Keratinocyte (primary cell): ENCODE measurements at regions not wholly inside any gene's neighbourhood (a gene's known extent, or its start where the extent isn't known, plus 50 kb on each side); places are given as distances from the start of the nearest gene placed in this dataset.

Source experiments
- DNase-seq: peaks from one replicate; pipeline ENCODE4 v3.0.0-alpha.2; 2011; ENCODE audit warnings: low read depth, missing footprints, low spot score
- FAIRE-seq: peaks from 2 replicates; lab custom pipeline; 2011; peaks lifted over from hg19 to GRCh38; lab: Jason Lieb, UNC
- H2AFZ ChIP-seq: 2 replicates; pipeline ENCODE4 v1.6.0; 2012; ENCODE audit warnings: low read length, control low read depth, inconsistent platforms; ENCODE audit not compliant: control insufficient read depth
- H3K27ac ChIP-seq: 2 replicates; pipeline ENCODE4 v1.5.1; 2011; ENCODE audit warnings: low read length; ENCODE audit not compliant: control insufficient read depth, insufficient read depth
- H3K27me3 ChIP-seq: 3 replicates; pipeline ENCODE4 v1.6.0; 2011; ENCODE audit warnings: low read length; ENCODE audit not compliant: control insufficient read depth, insufficient read depth; ENCODE audit errors: extremely low read depth
- H3K36me3 ChIP-seq, 2 experiments: 2 replicates in 1 of 2; 3 replicates in 1 of 2; pipeline ENCODE4 v1.5.1; 2011; ENCODE audit warnings: low read length in 2 of 2, mild to moderate bottlenecking in 1 of 2; ENCODE audit not compliant: control insufficient read depth in 2 of 2, insufficient read depth in 2 of 2; ENCODE audit errors: extremely low read depth in 1 of 2
- H3K4me1 ChIP-seq: 3 replicates; pipeline ENCODE4 v1.5.1; 2011; ENCODE audit warnings: low read length; ENCODE audit not compliant: control insufficient read depth, insufficient read depth; ENCODE audit errors: extremely low read depth
- H3K4me2 ChIP-seq: 3 replicates; pipeline ENCODE4 v1.6.0; 2011; ENCODE audit warnings: low read depth, low read length; ENCODE audit not compliant: control insufficient read depth, insufficient read depth; ENCODE audit errors: extremely low read depth
- H3K4me3 ChIP-seq, 3 experiments: fragments of 200-600 bp in 1 of 3; sonication (generic) in 1 of 3; 2 replicates in 2 of 3; 3 replicates in 1 of 3; pipeline ENCODE4 v1.5.1; 2011 to 2016; ENCODE audit warnings: low read length in 3 of 3, mild to moderate bottlenecking in 3 of 3, control low read depth in 2 of 3, inconsistent platforms in 1 of 3, low read depth in 1 of 3, mixed read lengths in 1 of 3, mixed run types in 1 of 3, moderate library complexity in 1 of 3; ENCODE audit not compliant: control insufficient read depth in 2 of 3, insufficient read depth in 2 of 3; ENCODE audit errors: extremely low read depth in 1 of 3
- H3K79me2 ChIP-seq: 2 replicates; pipeline ENCODE4 v1.6.0; 2012; ENCODE audit warnings: low read length; ENCODE audit not compliant: control insufficient read depth, insufficient read depth
- H3K9ac ChIP-seq: 3 replicates; pipeline ENCODE4 v1.6.0; 2011; ENCODE audit warnings: low read length; ENCODE audit not compliant: control insufficient read depth, insufficient read depth; ENCODE audit errors: extremely low read depth
- H3K9me1 ChIP-seq: 3 replicates; pipeline ENCODE4 v1.6.0; 2011; ENCODE audit warnings: low read length; ENCODE audit not compliant: control insufficient read depth, insufficient read depth; ENCODE audit errors: extremely low read depth
- H3K9me3 ChIP-seq: 2 replicates; pipeline ENCODE4 v1.5.1; 2012; ENCODE audit warnings: low read depth, low read length; ENCODE audit not compliant: control insufficient read depth
- H4K20me1 ChIP-seq: 3 replicates; pipeline ENCODE4 v1.6.0; 2011; ENCODE audit warnings: low read length; ENCODE audit not compliant: control insufficient read depth, insufficient read depth; ENCODE audit errors: extremely low read depth
- EZH2 ChIP-seq: IDR thresholded peaks from one replicate; pipeline ENCODE4 v1.6.1; 2012; ENCODE audit warnings: inconsistent platforms, mild to moderate bottlenecking, low read length, moderate library complexity
- dilution Hi-C: fragments of 300-500 bp; cut with MboI; formaldehyde crosslinking; loops from one replicate; pipeline ENCODE4 v1.7.0; 2020; ENCODE audit warnings: low sequenced_read_pairs; ENCODE audit not compliant: extremely low pct_ligation_motif_present
- TF ChIP-seq, protein P1 (sequence below), 3 experiments: IDR thresholded peaks in 1 of 3; conservative IDR thresholded peaks in 1 of 3; optimal IDR thresholded peaks in 1 of 3; 2 replicates in 2 of 3; 3 replicates in 1 of 3; pipeline versions ENCODE3 to v1.5.1; 2011; ENCODE audit warnings: low read length in 3 of 3, mild to moderate bottlenecking in 3 of 3, moderate library complexity in 2 of 3, control low read depth in 1 of 3, inconsistent platforms in 1 of 3; ENCODE audit not compliant: insufficient read depth in 2 of 3; ENCODE audit errors: extremely low read depth in 1 of 3

DNA sequence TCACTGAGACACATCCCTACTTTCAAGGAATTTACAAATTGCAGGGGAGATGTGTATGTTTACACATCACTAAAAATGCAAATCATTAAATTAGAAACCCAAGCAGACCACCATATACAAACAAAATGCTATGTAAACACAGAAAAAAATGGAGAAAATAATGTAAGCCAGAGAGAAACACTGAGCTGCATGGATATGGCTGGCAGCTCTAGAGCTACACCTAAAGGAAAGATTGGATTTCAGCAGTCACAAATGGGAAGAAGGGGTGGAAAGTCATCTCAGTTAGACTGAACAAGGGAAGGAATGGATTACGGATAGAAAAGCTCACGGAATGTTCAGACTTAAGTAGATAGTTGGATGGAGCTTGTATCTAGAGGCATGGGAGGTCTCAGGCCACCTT lies 186.3 kb downstream of the MOSPD2 start:
- no peaks in the 10 kb centered on the region for H4K20me1 ChIP-seq
- no peak overlapping the region for H3K4me2 ChIP-seq
- dilution Hi-C loops, result no loop called here
- peaks cover 3% of the 10 kb centered on the region for H3K4me1 ChIP-seq
- H3K4me3 ChIP-seq, result no peak overlapping the region
- FAIRE-seq (no peak), DNase-seq (no peak)
- no peaks in the 10 kb centered on the region for H3K9me3 ChIP-seq
- no peak overlapping the region for H2AFZ ChIP-seq
- no peaks in the 10 kb centered on the region for H3K79me2 ChIP-seq
- H3K36me3 ChIP-seq, result no peaks in the 10 kb centered on the region
- H3K9me1 ChIP-seq, result no peaks in the 10 kb centered on the region
- peaks cover 3% of the 10 kb centered on the region for H3K27me3 ChIP-seq
- H3K9ac ChIP-seq, result no peak overlapping the region
- TF ChIP-seq EZH2, result no peak
- TF ChIP-seq, protein P1, sequence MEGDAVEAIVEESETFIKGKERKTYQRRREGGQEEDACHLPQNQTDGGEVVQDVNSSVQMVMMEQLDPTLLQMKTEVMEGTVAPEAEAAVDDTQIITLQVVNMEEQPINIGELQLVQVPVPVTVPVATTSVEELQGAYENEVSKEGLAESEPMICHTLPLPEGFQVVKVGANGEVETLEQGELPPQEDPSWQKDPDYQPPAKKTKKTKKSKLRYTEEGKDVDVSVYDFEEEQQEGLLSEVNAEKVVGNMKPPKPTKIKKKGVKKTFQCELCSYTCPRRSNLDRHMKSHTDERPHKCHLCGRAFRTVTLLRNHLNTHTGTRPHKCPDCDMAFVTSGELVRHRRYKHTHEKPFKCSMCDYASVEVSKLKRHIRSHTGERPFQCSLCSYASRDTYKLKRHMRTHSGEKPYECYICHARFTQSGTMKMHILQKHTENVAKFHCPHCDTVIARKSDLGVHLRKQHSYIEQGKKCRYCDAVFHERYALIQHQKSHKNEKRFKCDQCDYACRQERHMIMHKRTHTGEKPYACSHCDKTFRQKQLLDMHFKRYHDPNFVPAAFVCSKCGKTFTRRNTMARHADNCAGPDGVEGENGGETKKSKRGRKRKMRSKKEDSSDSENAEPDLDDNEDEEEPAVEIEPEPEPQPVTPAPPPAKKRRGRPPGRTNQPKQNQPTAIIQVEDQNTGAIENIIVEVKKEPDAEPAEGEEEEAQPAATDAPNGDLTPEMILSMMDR (optimal IDR thresholded peaks at IDR 0.05 in 1 of 3, IDR thresholded peaks at IDR 0.05 in 1 of 3, conservative IDR thresholded peaks at IDR 0.05 in 1 of 3; ENCODE audit: extremely low read depth in 1 of 3, insufficient read depth in 2 of 3, low read length in 3 of 3), result peak in 1 of 3 experiments; percentile 4
- no peak overlapping the region for H3K27ac ChIP-seq

DNA sequence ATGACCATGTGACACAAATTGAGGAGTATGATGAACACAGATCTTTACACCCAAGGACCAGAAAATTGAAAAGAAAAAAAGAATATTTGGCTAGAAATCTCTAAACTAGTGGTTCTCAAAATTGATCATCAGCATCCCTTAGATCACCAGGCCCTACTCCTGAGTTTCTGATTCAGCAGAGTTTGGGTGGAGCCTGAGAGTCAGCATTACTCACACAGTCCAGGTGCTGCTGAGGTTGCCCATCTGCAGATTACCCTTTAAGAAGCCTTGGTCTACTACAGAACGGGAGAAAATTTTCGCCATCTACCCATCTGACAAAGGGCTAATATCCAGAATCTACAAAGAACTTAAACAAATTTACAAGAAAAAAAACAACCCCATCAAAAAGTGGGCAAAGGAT lies 182.8 kb downstream of the MOSPD2 start:
- H3K4me3 ChIP-seq, result no peak overlapping the region
- no peaks in the 10 kb centered on the region for H3K9me3 ChIP-seq
- FAIRE-seq, result no peak
- H3K27me3 ChIP-seq, result no peaks in the 10 kb centered on the region
- H3K27ac ChIP-seq, result no peak overlapping the region
- DNase-seq, result peak; percentile 50
- H3K4me2 ChIP-seq, result no peak overlapping the region
- TF ChIP-seq, protein P1 (optimal IDR thresholded peaks at IDR 0.05 in 1 of 3, IDR thresholded peaks at IDR 0.05 in 1 of 3, conservative IDR thresholded peaks at IDR 0.05 in 1 of 3; ENCODE audit: extremely low read depth in 1 of 3, insufficient read depth in 2 of 3, low read length in 3 of 3), result no peak
- no peak for TF ChIP-seq EZH2
- no peaks in the 10 kb centered on the region for H3K9me1 ChIP-seq
- no peaks in the 10 kb centered on the region for H4K20me1 ChIP-seq
- no peaks in the 10 kb centered on the region for H3K36me3 ChIP-seq
- no peak overlapping the region for H3K9ac ChIP-seq
- H2AFZ ChIP-seq, result no peak overlapping the region
- H3K79me2 ChIP-seq, result no peaks in the 10 kb centered on the region
- dilution Hi-C loops, result no loop called here
- peaks cover 3% of the 10 kb centered on the region for H3K4me1 ChIP-seq
